K562 (cell line): ENCODE measurements at regions not wholly inside any gene's neighbourhood (a gene's known extent, or its start where the extent isn't known, plus 50 kb on each side); places are given as distances from the start of the nearest gene placed in this dataset.

Source experiments
- ATAC-seq: fragments of 200-7000 bp; cut with Tn5 transposase; 3 replicates; pipeline ENCODE4 v1.9.1; 2020; ENCODE audit warnings: moderate library complexity
- BruUV-seq: library from RNA; stranded (reverse); fragments of 400-500 nt; replicated peaks from 2 replicates; lab custom pipeline; 2021; lab: Mats Ljungman, UMichigan
- CTCF ChIA-PET: fragments of 300-600 bp; formaldehyde crosslinking; extraction: SDS; loops from one replicate; lab custom pipeline; 2021; ENCODE audit warnings: low intra/inter-chr PET ratio; lab: Yijun Ruan, JAX
- POLR2A ChIA-PET: fragments of 300-600, 350-650 bp; sonication (Branson Sonifier 250); formaldehyde crosslinking; extraction: SDS; loops from one replicate; lab custom pipeline; 2021; ENCODE audit warnings: antibody characterized with exemption, inconsistent platforms; lab: Yijun Ruan, JAX
- DNase-seq, 4 experiments: peaks; one replicate each; pipeline versions ENCODE4 v3.0.0 to v3.0.0-alpha.2; 2011 to 2018; ENCODE audit warnings: low spot score in 3 of 4, mixed read lengths in 3 of 4; ENCODE audit errors: extremely low read depth in 1 of 4
- FAIRE-seq: peaks from 2 replicates; lab custom pipeline; 2011; peaks lifted over from hg19 to GRCh38; lab: Jason Lieb, UNC
- H2AFZ ChIP-seq: 2 replicates; pipeline ENCODE4 v1.6.0; 2011; ENCODE audit warnings: low read depth, low read length, control low read depth, inconsistent platforms
- H3K27ac ChIP-seq: fragments of 200-600 bp; 3 replicates; pipeline ENCODE4 v1.8.0; 2011; ENCODE audit warnings: low read depth, mild to moderate bottlenecking, control low read depth, inconsistent platforms, low read length, moderate library complexity, mixed read lengths; ENCODE audit errors: extremely low read depth
- H3K27me3 ChIP-seq, 2 experiments: fragments of 300-600 bp in 1 of 2; 2 replicates in 1 of 2; 3 replicates in 1 of 2; pipeline versions ENCODE4 v1.6.0 to v1.8.0; 2011; ENCODE audit warnings: inconsistent platforms in 2 of 2, low read length in 2 of 2, mild to moderate bottlenecking in 1 of 2, mixed read lengths in 1 of 2, moderate library complexity in 1 of 2; ENCODE audit not compliant: control insufficient read depth in 2 of 2, insufficient read depth in 2 of 2
- H3K36me3 ChIP-seq: fragments of 300-600 bp; 3 replicates; pipeline ENCODE4 v1.8.0; 2011; ENCODE audit warnings: mild to moderate bottlenecking, low read length, inconsistent platforms; ENCODE audit not compliant: control insufficient read depth, insufficient read depth
- H3K4me1 ChIP-seq, 2 experiments: fragments of 200-600 bp in 1 of 2; replicated peaks in 1 of 2; 2 replicates in 1 of 2; 3 replicates in 1 of 2; pipeline versions ENCODE4 v1.5.1 to v1.8.0; 2011; ENCODE audit warnings: inconsistent platforms in 2 of 2, low read length in 2 of 2, mild to moderate bottlenecking in 1 of 2, mixed read lengths in 1 of 2, moderate library complexity in 1 of 2; ENCODE audit not compliant: control insufficient read depth in 2 of 2, insufficient read depth in 2 of 2
- H3K4me2 ChIP-seq: 2 replicates; pipeline ENCODE4 v1.6.1; 2011; ENCODE audit warnings: low read length, control low read depth, inconsistent platforms, mixed read lengths; ENCODE audit not compliant: insufficient read depth
- H3K4me3 ChIP-seq: fragments of 200-600 bp; sonication (generic), shearing (Covaris generic); 2 replicates; pipeline ENCODE4 v1.5.1; 2016; ENCODE audit warnings: control low read depth, inconsistent platforms
- H3K79me2 ChIP-seq: fragments of 200-600 bp; 3 replicates; pipeline ENCODE4 v1.8.0; 2011; ENCODE audit warnings: low read length, inconsistent platforms; ENCODE audit not compliant: control insufficient read depth, insufficient read depth
- H3K9ac ChIP-seq, 2 experiments: 2 replicates each; pipeline versions ENCODE4 v1.6.0 to v1.6.1; 2011; ENCODE audit warnings: low read depth in 2 of 2, low read length in 2 of 2, control low read depth in 1 of 2, inconsistent platforms in 1 of 2, mild to moderate bottlenecking in 1 of 2, mixed read lengths in 1 of 2; ENCODE audit not compliant: insufficient read depth in 1 of 2
- H3K9me1 ChIP-seq: one replicate; pipeline ENCODE4 v1.6.0; 2011; ENCODE audit warnings: inconsistent platforms, mild to moderate bottlenecking, low read length, moderate library complexity; ENCODE audit not compliant: control insufficient read depth, insufficient read depth
- H3K9me3 ChIP-seq: replicated peaks from 2 replicates; pipeline ENCODE4 v1.5.1; 2011; ENCODE audit warnings: low read depth, low read length, inconsistent platforms; ENCODE audit not compliant: control insufficient read depth, insufficient read depth
- H4K20me1 ChIP-seq: replicated peaks from 2 replicates; pipeline ENCODE4 v1.6.1; 2011; ENCODE audit warnings: low read length, inconsistent platforms, mixed read lengths; ENCODE audit not compliant: control insufficient read depth, insufficient read depth
- BDP1 ChIP-seq: IDR thresholded peaks from 3 replicates; pipeline ENCODE4 v1.6.1; 2011; ENCODE audit not compliant: insufficient read length, insufficient read depth
- CC2D1A ChIP-seq: fragments of 450-650 bp; IDR thresholded peaks from 2 replicates; pipeline ENCODE4 v1.6.1; 2017; ENCODE audit warnings: mild to moderate bottlenecking
- CSDE1 ChIP-seq, 2 experiments: fragments of 450-650 bp; IDR thresholded peaks; 2 replicates each; pipeline ENCODE4 v1.6.1; 2016; ENCODE audit warnings: mild to moderate bottlenecking in 1 of 2
- KDM1A ChIP-seq, 2 experiments: fragments of 450-650 bp; IDR thresholded peaks; 2 replicates each; pipeline ENCODE4 v1.6.1; 2016; ENCODE audit warnings: mild to moderate bottlenecking in 2 of 2
- MTF1 ChIP-seq: fragments of 250-450 bp; sonication (Bioruptor Pico); IDR thresholded peaks from 2 replicates; pipeline ENCODE4 v1.9.0; 2021; ENCODE audit warnings: moderate library complexity, mild to moderate bottlenecking, inconsistent platforms, borderline replicate concordance
- NBN ChIP-seq: fragments of 450-650 bp; IDR thresholded peaks from 2 replicates; pipeline ENCODE4 v1.6.1; 2016; ENCODE audit warnings: low read depth, mild to moderate bottlenecking
- POLR2G ChIP-seq: fragments of 200-400 bp; formaldehyde crosslinking; IDR thresholded peaks from 2 replicates; pipeline ENCODE4 v1.6.1; 2017; ENCODE audit warnings: low read depth, mild to moderate bottlenecking, antibody characterized with exemption, low read length, moderate library complexity
- SMARCE1 ChIP-seq: fragments of 450-650 bp; IDR thresholded peaks from 2 replicates; pipeline ENCODE4 v1.7.1; 2016; ENCODE audit warnings: mild to moderate bottlenecking
- ZFP36 ChIP-seq: fragments of 150-350 bp; IDR thresholded peaks from 2 replicates; pipeline ENCODE4 v1.6.1; 2018; ENCODE audit warnings: low read length, low read depth; ENCODE audit not compliant: partially characterized antibody
- ZNF695 ChIP-seq: fragments of 450-650 bp; formaldehyde crosslinking; IDR thresholded peaks from 2 replicates; pipeline ENCODE4 v1.4.0; 2020; ENCODE audit warnings: mild to moderate bottlenecking, moderate library complexity
- WGBS: fragments of 100-300 bp; shearing (Covaris generic); methylation state at CpG from one replicate; pipeline ENCODE4 v1.1.6; 2016; ENCODE audit warnings: low coverage, mixed read lengths; ENCODE audit not compliant: insufficient coverage; ENCODE audit errors: missing lambda C conversion rate; 5-methylcytosine and 5-hydroxymethylcytosine counted together
- in situ Hi-C: fragments of 300-500 bp; cut with MboI; formaldehyde crosslinking; loops from 4 replicates; pipeline ENCODE4 v1.15.0; 2018; ENCODE audit warnings: inconsistent platforms, mixed read lengths
- intact Hi-C: fragments of 100-400 bp; cut with micrococcal nuclease; formaldehyde crosslinking; loops from 2 replicates; pipeline ENCODE4 v1.14.2; 2022
- TF ChIP-seq, protein P1 (sequence below): fragments of 250-450 bp; sonication (Bioruptor Pico); IDR thresholded peaks from 2 replicates; pipeline ENCODE4 v1.6.1; 2021; ENCODE audit warnings: mild to moderate bottlenecking
- TF ChIP-seq, protein P2 (sequence below), 2 experiments: IDR thresholded peaks; 2 replicates each; pipeline ENCODE4 v1.6.1; 2012; ENCODE audit warnings: improper control_type of control experiment in 2 of 2, low read depth in 2 of 2, low read length in 2 of 2, borderline replicate concordance in 1 of 2
- TF ChIP-seq, protein P3 (sequence below): fragments of 450-650 bp; conservative IDR thresholded peaks from 2 replicates; pipeline ENCODE4 v1.6.1; 2016; ENCODE audit warnings: missing genetic modification characterization, low read depth, mild to moderate bottlenecking, control low read depth, missing compliant biosample characterization
- TF ChIP-seq, protein P4 (sequence below): fragments of 250-450 bp; sonication (Bioruptor Pico); IDR thresholded peaks from 2 replicates; pipeline ENCODE4 v1.8.0; 2022; ENCODE audit warnings: inconsistent platforms, mild to moderate bottlenecking, moderate library complexity, borderline replicate concordance

DNA sequence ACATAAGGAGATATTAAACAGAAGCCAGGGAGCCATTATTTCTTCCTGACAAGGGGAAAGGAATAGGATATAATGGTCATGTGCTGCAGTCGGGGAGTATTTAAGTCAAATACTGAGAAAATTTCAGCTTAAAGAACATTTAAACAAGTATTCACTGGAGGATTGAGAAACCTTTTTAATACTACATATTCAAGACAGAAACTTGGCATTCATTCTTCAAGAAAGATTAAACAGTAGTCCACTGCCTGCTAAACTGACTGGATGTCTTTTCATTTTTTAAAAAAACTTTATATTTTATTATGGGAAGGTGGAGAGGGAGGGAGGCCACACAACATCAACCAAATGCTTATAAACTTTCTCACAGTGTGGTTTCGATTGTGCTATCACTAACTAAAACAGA, 107.4 kb upstream of the CBLB start:
- in situ Hi-C loops: no loop called here
- CTCF ChIA-PET: no interaction called here
- TF ChIP-seq, protein P1, sequence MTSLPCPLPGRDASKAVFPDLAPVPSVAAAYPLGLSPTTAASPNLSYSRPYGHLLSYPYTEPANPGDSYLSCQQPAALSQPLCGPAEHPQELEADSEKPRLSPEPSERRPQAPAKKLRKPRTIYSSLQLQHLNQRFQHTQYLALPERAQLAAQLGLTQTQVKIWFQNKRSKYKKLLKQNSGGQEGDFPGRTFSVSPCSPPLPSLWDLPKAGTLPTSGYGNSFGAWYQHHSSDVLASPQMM (CRISPR knock-in tag): no peak
- TF ChIP-seq NBN (no peak), CC2D1A (no peak), ZNF695 (no peak), POLR2G (no peak), BDP1 (no peak), SMARCE1 (no peak), CSDE1 (IDR thresholded peaks at IDR 0.05) (no peak), MTF1 (CRISPR knock-in tag) (no peak), ZFP36 (no peak), KDM1A (IDR thresholded peaks at IDR 0.05) (no peak)
- TF ChIP-seq, protein P2, sequence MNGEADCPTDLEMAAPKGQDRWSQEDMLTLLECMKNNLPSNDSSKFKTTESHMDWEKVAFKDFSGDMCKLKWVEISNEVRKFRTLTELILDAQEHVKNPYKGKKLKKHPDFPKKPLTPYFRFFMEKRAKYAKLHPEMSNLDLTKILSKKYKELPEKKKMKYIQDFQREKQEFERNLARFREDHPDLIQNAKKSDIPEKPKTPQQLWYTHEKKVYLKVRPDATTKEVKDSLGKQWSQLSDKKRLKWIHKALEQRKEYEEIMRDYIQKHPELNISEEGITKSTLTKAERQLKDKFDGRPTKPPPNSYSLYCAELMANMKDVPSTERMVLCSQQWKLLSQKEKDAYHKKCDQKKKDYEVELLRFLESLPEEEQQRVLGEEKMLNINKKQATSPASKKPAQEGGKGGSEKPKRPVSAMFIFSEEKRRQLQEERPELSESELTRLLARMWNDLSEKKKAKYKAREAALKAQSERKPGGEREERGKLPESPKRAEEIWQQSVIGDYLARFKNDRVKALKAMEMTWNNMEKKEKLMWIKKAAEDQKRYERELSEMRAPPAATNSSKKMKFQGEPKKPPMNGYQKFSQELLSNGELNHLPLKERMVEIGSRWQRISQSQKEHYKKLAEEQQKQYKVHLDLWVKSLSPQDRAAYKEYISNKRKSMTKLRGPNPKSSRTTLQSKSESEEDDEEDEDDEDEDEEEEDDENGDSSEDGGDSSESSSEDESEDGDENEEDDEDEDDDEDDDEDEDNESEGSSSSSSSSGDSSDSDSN (IDR thresholded peaks at IDR 0.05; ENCODE audit: borderline replicate concordance in 1 of 2, low read depth in 2 of 2, low read length in 2 of 2): no peak
- TF ChIP-seq, protein P3, sequence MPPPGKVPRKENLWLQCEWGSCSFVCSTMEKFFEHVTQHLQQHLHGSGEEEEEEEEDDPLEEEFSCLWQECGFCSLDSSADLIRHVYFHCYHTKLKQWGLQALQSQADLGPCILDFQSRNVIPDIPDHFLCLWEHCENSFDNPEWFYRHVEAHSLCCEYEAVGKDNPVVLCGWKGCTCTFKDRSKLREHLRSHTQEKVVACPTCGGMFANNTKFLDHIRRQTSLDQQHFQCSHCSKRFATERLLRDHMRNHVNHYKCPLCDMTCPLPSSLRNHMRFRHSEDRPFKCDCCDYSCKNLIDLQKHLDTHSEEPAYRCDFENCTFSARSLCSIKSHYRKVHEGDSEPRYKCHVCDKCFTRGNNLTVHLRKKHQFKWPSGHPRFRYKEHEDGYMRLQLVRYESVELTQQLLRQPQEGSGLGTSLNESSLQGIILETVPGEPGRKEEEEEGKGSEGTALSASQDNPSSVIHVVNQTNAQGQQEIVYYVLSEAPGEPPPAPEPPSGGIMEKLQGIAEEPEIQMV: no peak
- TF ChIP-seq, protein P4, sequence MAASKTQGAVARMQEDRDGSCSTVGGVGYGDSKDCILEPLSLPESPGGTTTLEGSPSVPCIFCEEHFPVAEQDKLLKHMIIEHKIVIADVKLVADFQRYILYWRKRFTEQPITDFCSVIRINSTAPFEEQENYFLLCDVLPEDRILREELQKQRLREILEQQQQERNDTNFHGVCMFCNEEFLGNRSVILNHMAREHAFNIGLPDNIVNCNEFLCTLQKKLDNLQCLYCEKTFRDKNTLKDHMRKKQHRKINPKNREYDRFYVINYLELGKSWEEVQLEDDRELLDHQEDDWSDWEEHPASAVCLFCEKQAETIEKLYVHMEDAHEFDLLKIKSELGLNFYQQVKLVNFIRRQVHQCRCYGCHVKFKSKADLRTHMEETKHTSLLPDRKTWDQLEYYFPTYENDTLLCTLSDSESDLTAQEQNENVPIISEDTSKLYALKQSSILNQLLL (CRISPR knock-in tag): no peak

More for the DNA sequence above, 107.4 kb upstream of the CBLB start:
- H3K4me2 ChIP-seq: no peak overlapping the region
- no peaks in the 10 kb centered on the region for H3K79me2 ChIP-seq
- H3K27me3 ChIP-seq: no peaks in the 10 kb centered on the region
- no peaks in the 10 kb centered on the region for H3K9me3 ChIP-seq
- no peak overlapping the region for H2AFZ ChIP-seq
- POLR2A ChIA-PET: no interaction called here
- DNase-seq (no peak), ATAC-seq (no peak), FAIRE-seq (no peak)
- H3K4me3 ChIP-seq: no peak overlapping the region
- intact Hi-C loops: no loop called here
- no peak overlapping the region for H3K27ac ChIP-seq
- 19% methylated on average over 2 of the region's 2 CpGs for whole genome bisulfite sequencing
- no peaks in the 10 kb centered on the region for H4K20me1 ChIP-seq
- BruUV-seq: no TSS peak
- no peak overlapping the region for H3K9ac ChIP-seq
- no peaks in the 10 kb centered on the region for H3K9me1 ChIP-seq
- H3K4me1 ChIP-seq: no peaks in the 10 kb centered on the region
- H3K36me3 ChIP-seq: no peaks in the 10 kb centered on the region
